GM18505 (cell line): ENCODE measurements at regions not wholly inside any gene's neighbourhood (a gene's known extent, or its start where the extent isn't known, plus 50 kb on each side); places are given as distances from the start of the nearest gene placed in this dataset.
"Not testable (repeated sequence)": the region's sequence is repeated elsewhere in the genome, so short reads cannot be mapped to it uniquely, and the experiment has no call there.

Source experiments
- ATAC-seq: cut with Tn5 transposase; IDR thresholded peaks from one replicate; pipeline ENCODE4 v1.9.1; 2021; ENCODE audit not compliant: unreplicated experiment
- POLR2A ChIP-seq: IDR thresholded peaks from 4 replicates; pipeline ENCODE4 v1.6.1; 2011; ENCODE audit warnings: borderline replicate concordance; ENCODE audit not compliant: insufficient read depth, insufficient read length; ENCODE audit errors: extremely low read depth

DNA sequence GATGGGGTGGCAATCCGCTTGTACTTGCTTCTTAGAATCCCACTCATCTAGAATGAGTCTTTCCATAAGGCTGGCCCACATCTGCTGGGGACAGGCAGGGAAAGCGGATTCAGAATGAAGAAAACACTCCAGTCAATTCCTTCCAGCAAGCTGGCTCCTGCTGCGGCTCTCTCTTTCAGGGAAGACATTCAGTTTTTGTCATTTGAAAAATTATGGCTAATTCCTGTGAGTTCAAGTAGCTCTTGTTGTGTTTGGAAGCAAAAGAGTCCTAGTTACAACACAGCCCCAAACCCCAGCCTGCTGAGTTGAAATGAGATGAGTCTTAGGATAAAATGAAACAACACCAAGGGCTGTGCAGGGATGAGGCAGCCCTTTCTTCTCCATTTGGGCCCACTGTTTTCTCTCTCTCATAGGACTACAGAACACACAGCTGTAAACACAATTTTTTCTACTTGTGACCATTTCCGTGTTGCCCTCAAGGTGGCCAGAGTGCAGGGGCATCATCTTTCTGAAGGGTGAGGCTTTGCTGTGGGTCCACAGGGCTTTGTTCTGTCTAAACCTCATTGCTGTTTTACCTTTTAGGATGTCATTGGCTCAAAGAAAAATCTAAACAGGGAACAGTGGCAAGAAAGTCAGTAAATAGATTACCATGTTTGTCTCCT, 90.8 kb upstream of the EEPD1 start:
- TF ChIP-seq POLR2A, result no peak
- ATAC-seq, result no peak

DNA sequence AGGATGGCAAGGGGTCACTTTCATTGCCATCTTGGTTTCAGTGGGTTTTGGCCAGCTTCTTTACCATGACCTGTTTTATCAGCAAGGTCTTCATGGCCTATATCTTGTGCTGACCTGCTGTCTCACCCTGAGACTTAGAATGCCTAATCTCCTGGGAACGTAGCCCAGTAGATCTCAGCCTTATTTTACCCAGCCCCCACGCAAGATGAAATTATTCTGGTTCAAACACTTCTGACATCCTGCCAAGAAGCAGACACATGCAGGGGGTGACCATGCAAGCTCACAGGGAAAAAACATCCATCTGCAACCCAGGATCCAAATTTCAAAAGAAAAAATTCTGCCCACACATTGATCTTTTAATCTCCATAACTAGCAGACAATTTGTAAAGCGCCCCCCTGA, 88.4 kb upstream of the EEPD1 start:
- no peak for TF ChIP-seq POLR2A
- ATAC-seq, result no peak

DNA sequence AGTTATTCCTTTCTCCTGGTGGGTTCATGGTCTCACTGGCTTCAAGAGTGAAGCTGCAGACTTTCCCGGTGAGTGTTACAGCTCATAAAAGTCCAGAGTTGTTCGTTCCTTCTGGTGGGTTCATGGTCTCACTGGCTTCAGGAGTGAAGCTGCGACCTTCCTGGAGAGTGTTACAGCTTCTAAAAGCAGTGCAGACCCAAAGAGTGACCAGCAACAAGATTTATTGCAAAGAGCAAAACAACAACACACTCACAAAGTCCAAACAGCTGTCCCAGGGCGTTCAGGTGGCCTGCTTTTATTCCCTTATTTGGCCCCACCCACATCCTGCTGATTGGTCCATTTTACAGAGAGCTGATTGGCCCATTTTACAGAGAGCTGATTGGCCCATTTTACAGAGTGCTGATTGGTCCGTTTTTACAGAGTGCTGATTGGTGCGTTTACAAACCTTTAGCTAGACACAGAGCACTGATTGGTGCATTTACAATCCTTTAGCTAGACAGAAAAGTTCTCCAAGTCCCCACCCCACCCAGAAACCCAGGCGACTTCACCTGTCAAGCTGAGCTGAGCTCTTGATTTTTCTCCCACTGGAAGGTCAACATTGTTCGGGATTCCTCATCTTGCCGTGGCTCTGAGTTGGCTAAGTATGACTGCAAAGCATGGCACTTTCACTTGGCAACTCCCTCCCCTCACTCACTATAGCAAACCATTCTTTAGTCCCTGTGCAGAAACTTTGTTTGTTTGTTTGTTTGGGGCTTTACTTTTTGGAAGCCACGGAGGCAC, 87.3 kb upstream of the EEPD1 start:
- not testable (repeated sequence) for ATAC-seq

DNA sequence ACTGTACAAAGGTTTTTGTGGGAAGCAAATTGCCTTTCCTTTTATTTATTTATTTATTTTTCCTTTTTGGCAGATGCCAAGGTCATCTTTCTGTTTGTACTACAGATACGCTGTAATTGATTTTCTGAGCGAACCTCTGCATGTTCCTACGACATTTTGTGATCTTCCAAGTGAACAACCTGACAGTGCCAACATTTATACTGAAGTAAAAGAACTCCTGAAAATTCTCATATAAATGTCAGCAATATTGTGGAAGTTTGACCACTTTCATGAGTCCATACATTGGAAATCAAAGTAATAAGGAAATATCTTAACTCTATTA, 86.8 kb upstream of the EEPD1 start:
- no peak for TF ChIP-seq POLR2A
- no peak for ATAC-seq

DNA sequence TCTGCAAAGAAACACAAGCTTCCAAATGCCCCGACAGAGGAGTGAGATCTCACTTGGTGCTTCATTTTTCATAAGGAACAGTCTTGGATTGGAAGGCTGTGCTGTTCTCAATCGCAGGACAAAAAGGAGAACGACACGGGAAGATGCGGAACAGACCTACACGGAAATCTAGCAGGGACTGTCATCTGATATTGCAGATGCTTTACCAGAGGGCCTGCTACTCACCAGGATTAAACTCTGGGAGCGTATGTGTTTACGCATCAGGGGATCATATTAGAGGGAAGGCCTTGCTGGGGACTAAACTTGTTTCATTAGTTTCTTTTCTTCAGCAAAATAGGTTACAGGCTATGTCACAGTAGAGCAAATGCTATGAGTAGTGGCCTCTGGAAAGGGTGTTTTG, 82.8 kb upstream of the EEPD1 start:
- no peak for TF ChIP-seq POLR2A
- ATAC-seq, result no peak

DNA sequence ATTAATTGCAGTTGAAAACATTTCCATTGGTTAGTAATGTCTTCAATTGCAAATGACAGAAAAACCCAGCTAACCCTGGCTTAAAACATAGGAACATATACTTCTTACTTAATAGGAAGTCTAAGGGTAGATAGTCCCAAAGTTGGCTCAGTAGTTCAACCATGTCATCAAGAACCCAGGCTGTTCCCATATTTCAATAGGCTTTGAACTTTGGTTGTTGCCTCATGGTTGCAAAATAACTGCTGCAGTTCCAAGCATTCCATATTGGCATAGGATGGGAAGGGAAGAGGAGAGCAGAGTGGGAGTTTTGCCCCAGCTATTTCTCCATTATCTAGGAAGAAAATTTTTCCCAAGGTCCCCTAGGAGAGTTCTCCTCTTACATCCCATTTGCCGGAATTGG, 81.4 kb upstream of the EEPD1 start:
- ATAC-seq, result no peak
- no peak for TF ChIP-seq POLR2A

DNA sequence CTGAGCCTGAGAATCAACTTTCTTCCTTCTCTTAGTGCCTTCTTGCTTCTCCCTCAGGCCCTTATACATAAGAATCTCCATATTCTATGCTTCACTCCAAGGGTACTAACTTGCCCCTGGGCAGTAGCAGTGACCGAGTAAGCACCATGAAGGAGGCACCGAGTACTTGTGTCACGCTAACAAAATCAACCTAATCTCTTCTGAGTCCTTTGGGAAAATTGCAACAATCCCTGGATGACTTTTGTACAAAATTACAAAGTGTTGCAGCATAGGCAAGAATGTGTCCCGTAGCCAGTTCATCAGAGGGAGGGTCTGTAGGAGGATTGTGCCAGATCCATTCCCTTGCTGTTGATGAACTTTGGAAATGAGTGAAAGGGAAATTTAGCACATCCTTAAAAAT, 80.4 kb upstream of the EEPD1 start:
- ATAC-seq, result no peak
- TF ChIP-seq POLR2A, result no peak

DNA sequence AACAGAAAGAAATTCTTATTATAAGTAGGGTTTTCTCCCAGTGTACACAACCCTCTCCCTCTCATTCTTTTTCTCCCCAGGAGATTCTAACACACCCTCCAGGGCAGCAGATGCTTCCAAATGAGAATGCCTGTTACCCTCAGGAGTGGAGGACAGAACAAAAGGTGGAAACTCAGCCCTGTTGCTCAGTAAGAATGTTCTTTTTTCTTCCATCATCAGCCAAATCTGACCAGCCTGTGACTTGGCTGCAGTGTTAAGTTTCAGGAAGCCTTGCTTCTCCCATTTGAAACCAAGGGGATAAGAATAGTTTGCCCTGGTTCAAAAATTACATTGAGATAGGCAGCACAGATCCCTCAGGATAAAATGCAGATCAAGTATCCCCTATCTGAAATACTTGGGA, 77.5 kb upstream of the EEPD1 start:
- no peak for ATAC-seq
- TF ChIP-seq POLR2A, result no peak

DNA sequence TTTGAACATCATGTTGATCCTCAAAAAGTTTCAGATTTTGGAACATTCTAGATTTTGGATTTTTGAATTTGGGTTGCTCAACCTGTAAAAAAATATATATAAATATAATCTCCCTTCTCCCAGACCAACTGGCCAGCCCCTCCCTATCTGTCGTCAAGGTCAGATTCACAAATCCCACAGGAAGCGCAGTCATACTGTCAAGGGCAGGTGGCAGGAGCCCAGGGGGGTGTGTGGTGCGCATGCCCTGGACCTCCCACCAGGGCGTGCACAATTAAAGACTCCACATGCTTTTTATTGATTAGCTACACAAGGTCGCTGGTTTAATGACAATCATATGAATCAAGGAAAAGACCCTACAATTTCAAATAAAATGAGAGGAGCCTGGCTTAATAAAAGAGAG, 77.0 kb upstream of the EEPD1 start:
- no peak for ATAC-seq
- no peak for TF ChIP-seq POLR2A

DNA sequence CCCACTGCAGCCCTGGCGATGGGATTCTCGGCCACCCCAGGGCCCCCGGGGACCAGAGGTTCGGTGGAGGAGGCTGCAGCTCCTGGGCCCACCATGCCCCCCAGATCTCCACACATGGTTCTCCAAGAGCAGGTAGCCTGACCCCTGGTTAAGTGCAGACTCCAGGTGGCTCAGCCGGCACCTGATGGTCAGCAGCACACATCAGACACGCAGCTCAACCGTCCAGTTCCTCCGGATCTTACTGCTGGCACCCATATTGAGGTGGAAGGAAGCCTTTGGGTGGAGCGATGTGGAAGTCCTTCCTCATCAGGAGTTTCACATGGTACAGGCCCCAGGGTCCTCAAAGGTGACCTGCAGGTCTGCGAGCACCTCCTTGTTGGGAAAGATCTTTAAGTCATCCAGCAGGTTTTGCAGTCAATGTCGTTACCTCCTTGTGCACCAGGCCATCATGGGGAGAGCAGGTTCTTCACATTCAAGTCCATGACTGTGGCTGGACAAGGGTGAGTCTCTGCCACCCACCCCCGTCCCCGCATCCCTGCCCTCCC, 74.2 kb upstream of the EEPD1 start:
- TF ChIP-seq POLR2A, result no peak
- no peak for ATAC-seq

DNA sequence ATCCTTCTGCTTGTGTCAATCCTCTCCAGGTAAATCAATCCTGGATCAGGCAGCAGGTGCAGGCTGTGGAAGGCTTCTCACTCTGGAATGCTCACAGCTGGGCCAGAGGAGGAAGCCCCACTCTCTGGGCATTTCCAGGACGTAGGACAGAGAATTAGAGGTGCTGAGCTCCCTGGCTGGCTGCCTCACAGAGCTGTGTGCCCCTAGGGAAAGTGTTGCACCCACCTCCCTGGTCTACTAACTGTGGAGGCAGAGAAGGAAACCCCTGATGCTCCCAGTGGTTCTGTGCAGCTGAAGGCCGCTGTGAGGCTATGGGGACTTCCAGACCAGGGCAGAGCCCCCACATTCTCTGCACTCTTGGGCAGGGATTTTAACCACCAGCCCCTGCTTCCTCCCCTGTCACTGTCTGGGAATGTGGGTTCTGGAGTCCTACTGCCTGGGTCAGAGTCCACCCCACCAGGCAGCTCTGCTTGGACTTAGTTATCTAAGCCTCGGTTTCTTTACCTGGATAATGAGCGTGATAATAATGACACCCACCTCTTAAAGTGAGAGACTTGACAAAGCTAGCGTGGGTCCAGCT, 73.5 kb upstream of the EEPD1 start:
- TF ChIP-seq POLR2A, result no peak
- no peak for ATAC-seq

DNA sequence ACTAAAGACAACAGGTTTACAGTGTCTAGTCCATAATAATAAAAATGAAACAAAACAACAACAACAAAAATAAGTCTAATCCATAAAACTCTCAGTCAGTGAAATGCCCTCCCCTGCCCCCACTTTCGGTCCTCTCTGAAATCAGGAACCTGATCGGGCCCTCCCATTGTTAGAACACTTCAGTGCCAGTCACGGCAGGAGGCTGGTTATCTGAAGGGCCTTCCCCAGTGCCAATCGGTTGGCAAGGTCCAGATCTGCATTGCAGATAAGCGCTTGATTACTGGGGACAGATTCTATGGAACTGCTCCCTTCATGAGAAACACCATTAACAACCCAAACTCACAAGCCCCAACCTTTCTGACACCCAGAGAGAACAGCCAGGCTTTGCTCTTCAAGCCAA, 72.2 kb upstream of the EEPD1 start:
- ATAC-seq, result no peak
- TF ChIP-seq POLR2A, result no peak

DNA sequence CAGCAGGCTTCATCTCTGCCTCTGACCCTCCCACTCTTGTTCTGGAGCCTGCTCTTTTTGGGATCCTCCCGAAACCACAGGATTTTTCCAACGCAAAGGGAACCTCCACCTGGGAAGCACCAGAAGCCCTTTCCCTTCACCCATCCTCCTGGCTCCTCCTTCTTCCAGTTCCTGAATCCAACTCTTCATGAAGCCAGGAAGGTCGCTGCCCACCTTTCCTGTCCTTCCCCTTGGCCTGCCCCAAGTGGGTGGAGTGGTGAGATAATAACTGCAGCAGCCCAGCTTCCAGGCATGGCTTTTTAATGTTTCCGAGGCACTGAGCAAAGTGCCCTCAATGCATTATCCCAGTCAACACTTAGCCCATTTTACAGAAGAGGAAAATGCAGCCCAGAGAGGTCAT, 70.8 kb upstream of the EEPD1 start:
- no peak for TF ChIP-seq POLR2A
- ATAC-seq, result no peak

DNA sequence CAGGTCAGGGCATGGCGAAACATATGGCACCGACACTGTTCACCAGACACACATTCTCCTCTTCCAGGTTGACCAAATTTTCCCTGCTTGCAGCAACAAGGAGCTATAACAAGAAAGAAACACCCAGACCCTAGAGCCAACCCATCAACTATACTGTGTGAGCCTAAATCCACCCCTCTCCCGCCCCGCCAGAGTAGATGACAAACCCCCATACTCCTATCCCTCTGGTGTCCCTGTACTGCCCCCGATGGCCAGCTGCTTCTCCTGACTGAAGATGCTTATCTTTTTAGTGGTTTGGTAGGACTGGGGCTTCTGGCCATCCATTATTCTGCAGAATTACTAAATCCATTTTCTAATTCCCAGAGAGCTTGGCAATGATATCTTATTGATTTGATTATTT, 70.1 kb upstream of the EEPD1 start:
- no peak for TF ChIP-seq POLR2A
- ATAC-seq, result no peak
